Cardiac muscle cell (in vitro differentiated cells and primary cell): ENCODE measurements at regions not wholly inside any gene's neighbourhood (a gene's known extent, or its start where the extent isn't known, plus 50 kb on each side); places are given as distances from the start of the nearest gene placed in this dataset.

Source experiments
- DNase-seq, 2 donors: peaks; one replicate each; pipeline versions ENCODE4 v3.0.0 to v3.0.0-alpha.2; 2010 to 2017; ENCODE audit warnings: low read depth in 1 of 2, low spot score in 1 of 2
- H3K27ac ChIP-seq: fragments of 200-600 bp; sonication (generic); 2 replicates; pipeline ENCODE4 v1.5.1; 2016
- H3K27me3 ChIP-seq: fragments of 200-600 bp; sonication (generic); 2 replicates; pipeline ENCODE4 v1.6.0; 2016; ENCODE audit warnings: control low read depth
- H3K36me3 ChIP-seq: fragments of 200-600 bp; sonication (generic); 2 replicates; pipeline ENCODE4 v1.5.1; 2016; ENCODE audit warnings: control low read depth
- H3K4me1 ChIP-seq: fragments of 200-600 bp; sonication (generic); 2 replicates; pipeline ENCODE4 v1.8.1; 2017; ENCODE audit warnings: low read depth, mild to moderate bottlenecking, mixed run types
- H3K4me3 ChIP-seq: fragments of 200-600 bp; sonication (generic); 2 replicates; pipeline ENCODE4 v1.5.1; 2016; ENCODE audit warnings: mild to moderate bottlenecking
- H3K9me3 ChIP-seq: fragments of 200-600 bp; sonication (generic); 2 replicates; pipeline ENCODE4 v1.5.1; 2017; ENCODE audit warnings: low read depth, mild to moderate bottlenecking, control low read depth
- CTCF ChIP-seq: IDR thresholded peaks from 2 replicates; pipeline ENCODE4 v1.5.1; 2012; ENCODE audit warnings: low read depth, mild to moderate bottlenecking, low read length

DNA sequence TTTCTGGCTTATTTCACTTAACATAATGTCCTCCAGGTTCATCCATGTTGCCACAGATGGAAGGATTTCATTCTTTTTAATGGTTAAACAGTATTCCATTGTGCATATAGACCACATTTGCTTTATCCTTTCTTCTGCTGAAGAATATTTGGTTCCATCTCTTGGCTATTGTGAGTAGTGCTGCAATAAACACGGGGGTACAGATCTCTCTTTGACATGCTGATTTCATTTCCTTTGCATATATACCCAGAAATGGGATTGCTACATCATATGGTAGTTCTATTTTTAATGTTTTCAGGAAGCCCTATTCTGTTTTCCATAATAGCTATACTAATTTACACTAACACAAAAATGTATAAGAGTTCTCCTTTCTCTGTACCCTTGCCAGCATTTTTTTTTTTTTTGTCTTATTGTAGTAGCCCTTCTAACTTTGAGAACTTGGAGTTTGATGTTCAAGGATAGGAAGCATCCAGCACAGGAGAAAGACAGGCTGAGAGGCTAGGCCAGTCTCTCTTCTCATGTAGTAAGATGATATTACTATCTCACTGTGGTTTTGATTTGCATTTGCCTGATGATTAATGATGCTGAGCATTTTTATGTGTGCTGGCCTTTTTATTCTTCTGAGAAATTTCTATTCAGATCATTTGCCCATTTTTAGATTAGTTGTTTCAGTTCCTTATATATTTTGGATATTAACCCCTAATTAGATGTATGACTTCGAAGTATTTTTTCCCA is 592.2 kb upstream of the ZNF608 start:
- DNase-seq = peak in 1 of 2 donors; percentile 32
- peak; percentile 19 for TF ChIP-seq CTCF
- Histone ChIP-seq H3K4me3 (no peak overlapping the region), H3K9me3 (no peaks in the 10 kb centered on the region), H3K4me1 (peaks cover 4% of the 10 kb centered on the region), H3K36me3 (no peaks in the 10 kb centered on the region), H3K27ac (no peak overlapping the region), H3K27me3 (no peaks in the 10 kb centered on the region)

DNA sequence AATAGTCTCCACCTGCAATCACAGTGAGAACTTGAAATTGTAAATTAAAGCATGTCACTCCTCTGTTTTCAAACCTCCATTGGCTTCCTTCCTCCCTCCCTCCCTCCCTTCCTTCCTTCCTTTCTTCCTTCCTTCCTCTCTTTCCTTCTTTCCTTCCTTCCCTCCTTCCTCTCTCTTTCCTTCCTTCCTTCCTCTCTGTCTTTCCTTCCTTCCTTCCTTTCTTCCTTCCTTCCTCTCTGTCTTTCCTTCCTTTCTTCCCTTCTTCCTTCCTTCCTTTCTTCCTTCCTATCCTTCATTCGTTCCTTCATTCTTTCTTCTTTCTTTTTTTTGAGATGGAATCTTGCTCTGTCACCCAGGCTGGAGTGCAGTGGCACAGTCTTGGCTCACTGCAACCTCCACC is 595.0 kb upstream of the ZNF608 start:
- no peak for TF ChIP-seq CTCF
- DNase-seq = no peak
- Histone ChIP-seq H3K36me3 (no peaks in the 10 kb centered on the region), H3K27ac (no peak overlapping the region), H3K27me3 (no peaks in the 10 kb centered on the region), H3K4me1 (peaks cover 4% of the 10 kb centered on the region), H3K4me3 (no peak overlapping the region), H3K9me3 (no peaks in the 10 kb centered on the region)

GRCh38 chr5:125343015-125343414 is 596.6 kb upstream of the ZNF608 start:
- H3K27me3 ChIP-seq = no peaks in the 10 kb centered on the region
- H3K4me3 ChIP-seq = no peak overlapping the region
- no peak overlapping the region for H3K27ac ChIP-seq
- no peak for TF ChIP-seq CTCF
- no peaks in the 10 kb centered on the region for H3K36me3 ChIP-seq
- H3K9me3 ChIP-seq = no peaks in the 10 kb centered on the region
- DNase-seq = peak in 1 of 2 donors; percentile 68
- peaks cover 3% of the 10 kb centered on the region for H3K4me1 ChIP-seq

GRCh38 chr5:125346316-125346715 is 599.9 kb upstream of the ZNF608 start:
- H3K27ac ChIP-seq = no peak overlapping the region

DNA sequence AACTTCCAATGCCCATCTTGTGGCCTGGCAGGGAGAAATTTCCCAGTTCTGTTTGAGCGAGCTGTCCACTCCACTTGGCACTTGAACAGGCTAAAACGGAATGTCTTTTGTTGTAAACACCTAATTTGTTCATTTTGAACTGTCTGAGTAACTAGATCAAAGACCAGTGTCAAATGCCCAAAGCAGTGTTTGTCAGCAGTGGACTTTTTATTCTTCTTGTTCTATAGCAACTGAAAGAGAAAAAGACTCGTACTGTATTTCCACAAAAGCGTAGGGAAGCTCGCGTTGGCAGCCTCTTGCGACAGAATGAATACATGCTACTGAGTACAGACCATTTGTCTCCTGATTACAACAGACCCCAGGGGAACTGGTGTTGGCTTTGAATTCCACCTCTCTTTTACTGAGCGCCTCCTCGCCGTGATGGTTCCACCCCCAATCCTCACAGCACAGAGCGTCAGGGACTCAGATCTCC is 601.8 kb upstream of the ZNF608 start:
- Histone ChIP-seq H3K27ac (peak overlapping the region; percentile 13), H3K27me3 (no peaks in the 10 kb centered on the region), H3K4me3 (no peak overlapping the region), H3K9me3 (no peaks in the 10 kb centered on the region), H3K36me3 (no peaks in the 10 kb centered on the region), H3K4me1 (peaks cover 20% of the 10 kb centered on the region)
- peak; percentile 23 to 88 for DNase-seq
- no peak for TF ChIP-seq CTCF

More at GRCh38 chr5:125346316-125346715, 599.9 kb upstream of the ZNF608 start:
- no peaks in the 10 kb centered on the region for H3K36me3 ChIP-seq
- H3K9me3 ChIP-seq = no peaks in the 10 kb centered on the region
- no peak for TF ChIP-seq CTCF
- H3K4me1 ChIP-seq = peaks cover 20% of the 10 kb centered on the region
- H3K27me3 ChIP-seq = no peaks in the 10 kb centered on the region
- H3K4me3 ChIP-seq = no peak overlapping the region
- no peak for DNase-seq
